ENCODE measurements at regions not wholly inside any gene's neighbourhood (a gene's known extent, or its start where the extent isn't known, plus 50 kb on each side); places are given as distances from the start of the nearest gene placed in this dataset.

- TF ChIP-seq SAP30 (IDR thresholded peaks at IDR 0.05; ENCODE audit: insufficient read depth, insufficient replicate concordance, low read length) (no peak), NANOG (IDR thresholded peaks at IDR 0.05; ENCODE audit: insufficient read depth, low read depth, low read length, poor library complexity, severe bottlenecking) (no peak), TCF12 (IDR thresholded peaks at IDR 0.05; ENCODE audit: low read depth, low read length) (no peak), RXRA (IDR thresholded peaks at IDR 0.05; ENCODE audit: insufficient read depth, low read depth, low read length) (no peak), RBBP5 (IDR thresholded peaks at IDR 0.05; ENCODE audit: borderline replicate concordance, low read depth, low read length) (no peak), KDM5A (IDR thresholded peaks at IDR 0.05; ENCODE audit: low read length) (no peak)
Measured at GRCh38 chr2:221641181-221641871, 69.2 kb upstream of the EPHA4 start (continued).

Measured in H1 (cell line).